NCI-H2196 (cell line): ENCODE measurements at regions not wholly inside any gene's neighbourhood (a gene's known extent, or its start where the extent isn't known, plus 50 kb on each side); places are given as distances from the start of the nearest gene placed in this dataset.

ENCODE experiments used
- DNase-seq: peaks from one replicate; lab custom pipeline; 2025; ENCODE audit not compliant: unreplicated experiment; lab: John Stamatoyannopoulos, UW

GRCh38 chr4:133891011-133891410, 310.6 kb downstream of the PABPC4L start:
- no peak for DNase-seq

GRCh38 chr4:133887723-133888122, 313.9 kb downstream of the PABPC4L start:
- no peak for DNase-seq

GRCh38 chr4:133869486-133869885, 332.1 kb downstream of the PABPC4L start:
- no peak for DNase-seq

DNA sequence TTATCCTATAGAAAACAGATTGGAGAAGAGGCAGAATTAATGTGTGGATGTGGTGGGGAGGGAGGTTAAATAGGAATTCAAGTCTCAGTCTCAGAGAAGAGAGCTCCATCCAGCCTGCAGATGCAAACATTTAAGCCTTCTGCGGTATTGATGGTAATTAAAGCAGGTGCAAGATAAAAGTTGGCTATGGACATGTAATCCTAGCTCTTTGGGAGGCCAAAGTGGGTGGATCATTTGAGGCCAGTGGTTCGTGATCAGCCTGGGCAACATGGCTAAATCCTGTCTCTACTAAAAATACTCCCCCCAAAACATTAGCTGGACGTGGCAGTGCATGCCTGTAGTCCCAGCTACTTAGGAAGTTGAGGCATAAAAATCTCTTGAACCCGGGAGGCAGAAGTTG, 332.7 kb downstream of the PABPC4L start:
- no peak for DNase-seq

DNA sequence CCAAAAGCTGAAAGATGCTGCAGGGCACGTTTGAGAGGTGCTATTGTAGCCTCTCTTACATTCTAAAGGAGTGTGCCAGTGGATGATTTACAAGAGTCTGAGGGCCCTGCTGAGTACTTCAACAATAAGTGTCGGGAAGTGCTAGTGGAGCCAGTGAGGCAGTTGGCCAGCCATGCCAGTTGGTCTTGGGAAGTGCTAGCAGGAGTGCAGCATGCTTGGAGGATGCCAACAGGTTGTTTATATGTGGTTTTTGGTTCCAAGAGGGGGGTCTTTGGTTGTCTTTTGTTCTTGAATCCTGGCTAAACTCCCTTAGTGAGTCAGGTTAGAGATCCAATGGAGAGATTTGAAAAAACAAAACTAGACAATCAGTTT, 335.3 kb downstream of the PABPC4L start:
- DNase-seq: no peak

GRCh38 chr4:133865612-133866327, 335.8 kb downstream of the PABPC4L start:
- no peak for DNase-seq

DNA sequence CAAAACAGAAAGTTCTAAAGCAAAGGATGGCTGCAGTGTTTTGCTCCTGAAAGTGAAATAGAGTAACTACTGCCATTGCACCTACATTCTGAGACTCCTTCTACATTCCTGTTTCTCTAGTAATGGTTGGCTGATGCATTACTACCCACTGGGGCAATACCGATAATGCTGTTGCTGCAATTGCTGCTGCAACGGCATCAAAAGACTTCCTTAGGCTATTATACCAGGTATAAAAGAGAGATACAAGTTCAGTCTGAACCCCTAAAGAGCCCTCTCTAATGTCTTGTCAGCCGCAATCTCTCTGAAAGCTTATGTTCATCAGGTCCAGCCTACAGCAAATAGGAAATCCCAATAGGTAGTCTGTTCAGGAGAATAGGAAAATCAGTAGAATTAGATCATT, 338.4 kb downstream of the PABPC4L start:
- DNase-seq: no peak

- DNase-seq: no peak
Observed at GRCh38 chr4:133856731-133857355, 344.7 kb downstream of the PABPC4L start.

GRCh38 chr4:133855001-133855400, 346.6 kb downstream of the PABPC4L start:
- DNase-seq: no peak

GRCh38 chr4:133839326-133839725, 362.3 kb downstream of the PABPC4L start:
- no peak for DNase-seq

DNA sequence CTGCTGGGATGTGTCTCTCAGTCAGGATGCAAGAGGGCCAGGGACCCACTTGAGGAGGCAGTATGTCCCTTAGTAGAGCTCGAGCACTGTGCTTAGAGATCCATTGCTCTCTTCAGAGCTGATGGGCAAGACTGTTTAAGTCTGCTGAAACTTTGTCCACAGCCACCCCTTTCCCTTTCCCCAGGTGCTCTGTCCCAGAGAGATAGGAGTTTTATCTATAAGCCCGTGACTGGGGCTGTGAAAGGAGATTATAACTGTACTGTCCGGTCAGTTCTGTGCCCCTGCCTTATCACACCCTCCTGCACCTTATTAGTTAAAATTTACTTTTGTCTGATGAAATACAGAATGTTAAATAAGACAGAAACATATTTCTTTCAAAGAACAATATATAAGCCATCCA, 378.4 kb downstream of the PABPC4L start:
- DNase-seq: no peak

- no peak for DNase-seq
Observed at GRCh38 chr4:133812954-133813353, 388.6 kb downstream of the PABPC4L start.

DNA sequence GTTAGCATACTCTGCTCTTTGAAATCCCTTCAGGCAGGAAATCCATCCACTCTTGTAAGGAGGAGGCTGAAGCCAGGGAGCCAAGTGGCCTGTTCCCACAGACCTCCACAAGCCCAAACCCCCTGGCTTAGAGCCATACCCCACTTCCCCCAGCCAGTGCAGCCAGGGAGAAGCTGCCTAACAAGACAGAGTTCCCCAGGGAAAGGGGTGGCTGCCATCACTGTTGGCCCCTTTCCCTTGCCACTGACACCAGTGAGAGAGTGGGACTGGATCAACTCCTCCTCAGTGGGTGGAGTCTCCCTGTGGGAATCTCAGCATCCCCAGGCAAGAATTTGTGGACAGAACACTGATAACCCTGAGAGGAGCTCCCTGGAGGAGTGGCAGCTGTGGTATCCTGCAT, 389.4 kb downstream of the PABPC4L start:
- DNase-seq: no peak

DNA sequence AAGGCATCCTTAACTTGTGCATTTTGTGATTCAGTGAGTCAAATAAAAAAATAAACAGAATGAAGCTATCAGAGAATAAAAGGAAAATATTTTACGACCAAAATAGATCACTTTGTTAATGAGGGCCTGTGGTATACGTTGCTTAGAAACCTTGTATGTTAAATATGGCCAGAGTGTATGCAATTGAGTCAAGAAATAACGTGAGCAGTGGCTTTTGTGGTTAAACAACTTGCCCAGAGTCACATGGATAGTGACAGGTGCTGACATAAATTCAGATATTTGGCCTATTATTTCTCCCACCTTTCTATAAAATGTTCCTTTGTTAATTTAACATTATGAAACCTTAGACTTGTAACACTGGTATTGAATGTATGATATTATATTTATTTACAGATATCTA, 393.4 kb downstream of the PABPC4L start:
- no peak for DNase-seq

DNA sequence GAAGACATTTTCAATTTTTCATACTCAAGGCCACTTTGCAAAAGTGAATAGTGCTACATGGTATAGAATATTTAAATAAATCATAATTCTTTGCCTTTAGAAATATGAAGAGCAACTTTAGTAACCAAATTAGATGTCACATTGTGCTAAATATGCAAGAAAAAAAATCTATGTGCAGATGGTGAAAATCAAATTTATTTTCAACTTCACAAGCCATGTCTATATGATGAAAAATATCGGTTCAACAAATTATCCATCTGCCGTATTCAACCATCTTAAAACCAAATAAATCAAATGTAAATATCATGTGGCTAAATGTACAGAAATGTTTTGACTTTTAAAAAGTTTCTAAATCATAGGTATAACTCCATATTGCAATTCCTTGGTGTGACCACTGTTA, 398.2 kb downstream of the PABPC4L start:
- DNase-seq: no peak

DNA sequence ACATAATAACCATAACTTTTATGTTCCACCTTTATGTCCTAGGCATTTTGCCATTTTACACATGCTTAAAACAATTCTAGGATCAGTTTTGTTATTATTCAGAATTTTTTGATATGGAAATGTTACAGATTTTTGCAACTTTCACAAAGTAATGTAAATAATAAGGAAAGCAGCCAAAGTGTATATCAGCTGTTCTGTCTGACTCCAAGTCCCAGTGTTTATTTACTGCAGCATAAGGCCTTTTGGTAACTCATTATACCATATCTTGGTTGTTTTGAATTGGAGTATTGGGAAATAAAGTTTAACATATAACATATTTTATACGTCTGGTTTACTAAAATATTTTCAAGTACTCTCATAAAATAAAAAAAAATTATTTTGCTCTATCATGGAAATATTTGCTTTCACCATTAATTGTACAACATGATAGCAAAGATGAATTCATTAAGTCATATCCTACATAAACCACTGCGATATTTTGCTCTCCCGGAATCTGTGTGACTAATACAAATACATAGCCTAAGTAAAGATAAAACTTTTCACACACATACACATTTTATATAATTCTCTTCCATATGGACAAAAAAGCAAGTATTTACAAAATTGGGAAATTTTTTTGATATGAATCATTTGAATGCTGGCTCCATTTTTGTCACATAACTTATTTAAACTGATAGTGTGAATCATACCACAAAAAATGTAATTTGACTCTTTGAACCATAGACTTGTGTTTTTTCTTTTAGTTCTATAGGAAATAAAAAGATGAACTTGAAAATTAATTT, 399.0 kb downstream of the PABPC4L start:
- DNase-seq: no peak

DNA sequence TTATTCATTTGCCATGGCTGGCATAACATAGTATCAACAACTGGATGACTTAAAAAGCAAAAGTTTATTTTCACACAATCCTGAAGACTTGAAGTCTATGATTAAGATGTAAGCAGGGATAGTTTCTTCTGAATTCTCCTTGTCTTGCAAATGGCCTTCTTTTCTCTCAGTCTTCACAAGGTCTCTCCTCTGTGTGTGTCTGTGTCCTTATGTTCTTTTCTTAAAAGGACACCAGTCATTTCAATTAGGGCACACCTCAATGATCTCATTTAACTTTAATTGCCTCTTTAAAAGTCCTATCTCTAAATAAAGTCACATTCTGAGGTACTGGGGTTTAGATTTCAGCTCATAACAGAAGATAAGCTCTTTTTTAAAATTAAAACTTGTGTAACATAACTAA, 399.7 kb downstream of the PABPC4L start:
- no peak for DNase-seq

- DNase-seq: no peak
Observed at GRCh38 chr4:133800966-133801365, 400.6 kb downstream of the PABPC4L start.

GRCh38 chr4:133799717-133800315, 401.8 kb downstream of the PABPC4L start:
- DNase-seq: no peak

DNA sequence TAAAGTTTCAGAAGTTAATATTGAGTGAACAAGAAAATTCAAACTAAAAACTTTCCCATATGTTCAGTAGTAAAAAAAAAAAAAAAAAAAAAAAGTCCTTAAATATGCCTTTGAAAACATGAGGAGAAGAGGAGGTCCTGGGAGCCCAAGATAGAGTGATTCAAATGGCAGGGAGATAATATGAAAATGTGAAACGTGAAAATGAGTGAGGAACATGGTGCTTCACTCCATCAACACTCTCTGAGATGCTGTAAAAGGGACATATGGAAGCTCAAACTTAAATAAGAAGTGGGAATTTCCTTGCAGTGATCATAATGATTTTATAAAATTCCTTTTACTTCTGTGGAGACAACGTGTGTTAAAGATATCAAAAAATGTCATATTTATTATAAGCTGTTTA, 423.9 kb downstream of the PABPC4L start:
- no peak for DNase-seq

- no peak for DNase-seq
Observed at GRCh38 chr4:133776961-133777360, 424.6 kb downstream of the PABPC4L start.

- no peak for DNase-seq
Observed at GRCh38 chr4:133776503-133776902, 425.1 kb downstream of the PABPC4L start.
